ENCODE measurements at regions not wholly inside any gene's neighbourhood (a gene's known extent, or its start where the extent isn't known, plus 50 kb on each side); places are given as distances from the start of the nearest gene placed in this dataset.
"Not testable (repeated sequence)": the region's sequence is repeated elsewhere in the genome, so short reads cannot be mapped to it uniquely, and the experiment has no call there.

- no peak for FAIRE-seq
- no peak for TF ChIP-seq CTCF (IDR thresholded peaks at IDR 0.05; ENCODE audit: insufficient read depth, missing control alignments)
- DNase-seq (ENCODE audit: insufficient read length, low spot score), result no peak
Observed at GRCh38 chr6:10078581-10078980, 336.3 kb downstream of the TFAP2A start.

GRCh38 chr6:10074726-10075125 is 340.1 kb downstream of the TFAP2A start:
- FAIRE-seq; DNase-seq (ENCODE audit: insufficient read length, low spot score): not testable (repeated sequence)

GRCh38 chr6:10073341-10073740 is 341.5 kb downstream of the TFAP2A start:
- TF ChIP-seq CTCF (IDR thresholded peaks at IDR 0.05; ENCODE audit: insufficient read depth, missing control alignments), result no peak
- no peak for DNase-seq (ENCODE audit: insufficient read length, low spot score)
- no peak for FAIRE-seq

- TF ChIP-seq CTCF (IDR thresholded peaks at IDR 0.05; ENCODE audit: insufficient read depth, missing control alignments), result no peak
- no peak for DNase-seq (ENCODE audit: insufficient read length, low spot score)
- no peak for FAIRE-seq
Observed at GRCh38 chr6:10071631-10072220, 343.1 kb downstream of the TFAP2A start.

- TF ChIP-seq CTCF (IDR thresholded peaks at IDR 0.05; ENCODE audit: insufficient read depth, missing control alignments), result no peak
- FAIRE-seq (no peak), DNase-seq (ENCODE audit: insufficient read length, low spot score) (no peak)
Observed at GRCh38 chr6:10060004-10060403, 354.9 kb downstream of the TFAP2A start.

GRCh38 chr6:10054672-10055071 is 360.2 kb downstream of the TFAP2A start:
- FAIRE-seq (no peak), DNase-seq (ENCODE audit: insufficient read length, low spot score) (no peak)
- TF ChIP-seq CTCF (IDR thresholded peaks at IDR 0.05; ENCODE audit: insufficient read depth, missing control alignments), result no peak

GRCh38 chr6:10051283-10051682 is 363.6 kb downstream of the TFAP2A start:
- TF ChIP-seq CTCF (IDR thresholded peaks at IDR 0.05; ENCODE audit: insufficient read depth, missing control alignments), result no peak
- FAIRE-seq, result no peak
- DNase-seq (ENCODE audit: insufficient read length, low spot score), result no peak

All from D721Med (cell line).